GM23338 (cell line): ENCODE measurements at regions not wholly inside any gene's neighbourhood (a gene's known extent, or its start where the extent isn't known, plus 50 kb on each side); places are given as distances from the start of the nearest gene placed in this dataset.

ENCODE experiments used
- ATAC-seq: fragments of 200-7000 bp; cut with Tn5 transposase; 3 replicates; pipeline ENCODE4 v1.9.1; 2020
- DNase-seq: peaks from one replicate; pipeline ENCODE4 v3.0.0-alpha.2; 2015; ENCODE audit warnings: low spot score
- H2AFZ ChIP-seq: fragments of 200-600 bp; sonication (generic); 2 replicates; pipeline ENCODE4 v1.8.0; 2016; ENCODE audit warnings: antibody characterized with exemption, mild to moderate bottlenecking, moderate library complexity
- H3F3A ChIP-seq: fragments of 200-600 bp; sonication (generic); replicated peaks from 2 replicates; pipeline ENCODE4 v1.8.0; 2017; ENCODE audit warnings: antibody characterized with exemption, mixed run types, low read depth
- H3K27ac ChIP-seq: fragments of 200-600 bp; sonication (generic); 2 replicates; pipeline ENCODE4 v1.6.1; 2016; ENCODE audit warnings: low read depth
- H3K27me3 ChIP-seq: fragments of 200-600 bp; sonication (generic); 2 replicates; pipeline ENCODE4 v1.8.0; 2016; ENCODE audit warnings: mild to moderate bottlenecking, mixed run types, moderate library complexity; ENCODE audit not compliant: insufficient read depth
- H3K36me3 ChIP-seq: fragments of 200-600 bp; sonication (generic); 2 replicates; pipeline ENCODE4 v1.8.0; 2016; ENCODE audit warnings: mild to moderate bottlenecking; ENCODE audit not compliant: insufficient read depth
- H3K4me1 ChIP-seq: fragments of 200-600 bp; sonication (generic); 2 replicates; pipeline ENCODE4 v1.8.0; 2016; ENCODE audit warnings: mild to moderate bottlenecking, moderate library complexity; ENCODE audit not compliant: insufficient read depth
- H3K4me2 ChIP-seq: fragments of 200-600 bp; sonication (generic); 2 replicates; pipeline ENCODE4 v1.7.1; 2017; ENCODE audit warnings: mixed run types
- H3K4me3 ChIP-seq: fragments of 200-600 bp; sonication (generic); 2 replicates; pipeline ENCODE4 v1.6.1; 2016; ENCODE audit warnings: mixed run types
- H3K79me2 ChIP-seq: fragments of 200-600 bp; sonication (generic); replicated peaks from 2 replicates; pipeline ENCODE4 v1.8.0; 2017; ENCODE audit warnings: mild to moderate bottlenecking; ENCODE audit not compliant: insufficient read depth
- H3K9me2 ChIP-seq: fragments of 200-600 bp; sonication (generic); 2 replicates; pipeline ENCODE4 v1.8.0; 2017; ENCODE audit not compliant: insufficient read depth
- H4K20me1 ChIP-seq: fragments of 200-600 bp; sonication (generic); replicated peaks from 2 replicates; pipeline ENCODE4 v1.8.0; 2017; ENCODE audit warnings: mild to moderate bottlenecking; ENCODE audit not compliant: insufficient read depth
- H3K27ac Mint-ChIP-seq: 2 replicates; pipeline ENCODE4 v1.8.0; 2020; ENCODE audit warnings: inconsistent platforms, mild to moderate bottlenecking, moderate library complexity, mixed read lengths
- H3K27me3 Mint-ChIP-seq: 3 replicates; pipeline ENCODE4 v1.8.0; 2022; ENCODE audit warnings: low read depth, mild to moderate bottlenecking, moderate library complexity, mixed read lengths, inconsistent platforms; ENCODE audit not compliant: insufficient read depth, poor library complexity
- H3K36me3 Mint-ChIP-seq: 3 replicates; pipeline ENCODE4 v1.8.0; 2021; ENCODE audit warnings: low read depth, mild to moderate bottlenecking, inconsistent platforms, moderate library complexity, mixed read lengths
- H3K4me1 Mint-ChIP-seq: 3 replicates; pipeline ENCODE4 v1.8.0; 2020; ENCODE audit warnings: mild to moderate bottlenecking, inconsistent platforms, mixed read lengths
- H3K4me3 Mint-ChIP-seq: 3 replicates; pipeline ENCODE4 v1.8.0; 2021; ENCODE audit warnings: moderate library complexity, mild to moderate bottlenecking, inconsistent platforms, mixed read lengths
- H3K9me3 Mint-ChIP-seq: 3 replicates; pipeline ENCODE4 v1.8.0; 2020; ENCODE audit warnings: moderate library complexity, mild to moderate bottlenecking, inconsistent platforms, mixed read lengths
- CREB1 ChIP-seq: fragments of 250-450 bp; sonication (Bioruptor Pico); IDR thresholded peaks from 2 replicates; pipeline ENCODE4 v1.5.0; 2020; ENCODE audit warnings: low read depth, mild to moderate bottlenecking, moderate library complexity
- JUNB ChIP-seq: IDR thresholded peaks from one replicate; pipeline ENCODE4 v1.6.1; 2016; ENCODE audit warnings: antibody characterized with exemption; ENCODE audit not compliant: unreplicated experiment
- NANOG ChIP-seq: IDR thresholded peaks from 2 replicates; pipeline ENCODE4 v1.6.1; 2016; ENCODE audit warnings: antibody characterized with exemption, borderline replicate concordance
- POLR2AphosphoS5 ChIP-seq: IDR thresholded peaks from 2 replicates; pipeline ENCODE4 v1.6.1; 2016; ENCODE audit warnings: antibody characterized with exemption, low read depth
- ZNF114 ChIP-seq: fragments of 250-450 bp; sonication (Bioruptor Pico); IDR thresholded peaks from 2 replicates; pipeline ENCODE4 v1.5.0; 2020; ENCODE audit warnings: mild to moderate bottlenecking, moderate library complexity
- TF ChIP-seq, protein P1 (sequence below): IDR thresholded peaks from one replicate; pipeline ENCODE4 v1.6.1; 2018; ENCODE audit warnings: antibody characterized with exemption; ENCODE audit not compliant: unreplicated experiment
- TF ChIP-seq, protein P2 (sequence below): IDR thresholded peaks from 2 replicates; pipeline ENCODE4 v1.6.1; 2016; ENCODE audit warnings: antibody characterized with exemption

DNA sequence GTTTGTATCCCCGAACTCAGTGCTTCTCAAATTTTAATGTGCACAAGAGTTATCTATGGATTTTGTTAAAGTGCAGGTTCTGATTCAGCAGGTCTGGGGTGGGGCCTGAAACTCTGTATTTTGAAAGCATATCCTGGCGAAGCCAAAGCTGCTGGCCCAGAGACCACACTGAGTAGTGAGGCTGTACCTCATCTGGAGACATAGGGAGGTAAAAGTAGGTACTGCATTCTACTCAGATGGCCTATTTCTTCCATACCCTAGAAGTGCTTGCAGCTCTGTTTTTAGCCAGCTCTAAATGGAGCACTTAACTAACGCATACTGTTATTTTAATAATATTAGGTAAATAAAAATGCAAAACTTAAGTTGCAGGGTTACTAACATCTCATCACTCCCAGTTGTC, 206.2 kb upstream of the PRNP start (continued):
- TF ChIP-seq, protein P1, sequence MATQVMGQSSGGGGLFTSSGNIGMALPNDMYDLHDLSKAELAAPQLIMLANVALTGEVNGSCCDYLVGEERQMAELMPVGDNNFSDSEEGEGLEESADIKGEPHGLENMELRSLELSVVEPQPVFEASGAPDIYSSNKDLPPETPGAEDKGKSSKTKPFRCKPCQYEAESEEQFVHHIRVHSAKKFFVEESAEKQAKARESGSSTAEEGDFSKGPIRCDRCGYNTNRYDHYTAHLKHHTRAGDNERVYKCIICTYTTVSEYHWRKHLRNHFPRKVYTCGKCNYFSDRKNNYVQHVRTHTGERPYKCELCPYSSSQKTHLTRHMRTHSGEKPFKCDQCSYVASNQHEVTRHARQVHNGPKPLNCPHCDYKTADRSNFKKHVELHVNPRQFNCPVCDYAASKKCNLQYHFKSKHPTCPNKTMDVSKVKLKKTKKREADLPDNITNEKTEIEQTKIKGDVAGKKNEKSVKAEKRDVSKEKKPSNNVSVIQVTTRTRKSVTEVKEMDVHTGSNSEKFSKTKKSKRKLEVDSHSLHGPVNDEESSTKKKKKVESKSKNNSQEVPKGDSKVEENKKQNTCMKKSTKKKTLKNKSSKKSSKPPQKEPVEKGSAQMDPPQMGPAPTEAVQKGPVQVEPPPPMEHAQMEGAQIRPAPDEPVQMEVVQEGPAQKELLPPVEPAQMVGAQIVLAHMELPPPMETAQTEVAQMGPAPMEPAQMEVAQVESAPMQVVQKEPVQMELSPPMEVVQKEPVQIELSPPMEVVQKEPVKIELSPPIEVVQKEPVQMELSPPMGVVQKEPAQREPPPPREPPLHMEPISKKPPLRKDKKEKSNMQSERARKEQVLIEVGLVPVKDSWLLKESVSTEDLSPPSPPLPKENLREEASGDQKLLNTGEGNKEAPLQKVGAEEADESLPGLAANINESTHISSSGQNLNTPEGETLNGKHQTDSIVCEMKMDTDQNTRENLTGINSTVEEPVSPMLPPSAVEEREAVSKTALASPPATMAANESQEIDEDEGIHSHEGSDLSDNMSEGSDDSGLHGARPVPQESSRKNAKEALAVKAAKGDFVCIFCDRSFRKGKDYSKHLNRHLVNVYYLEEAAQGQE = no peak
- TF ChIP-seq NANOG = no peak
- TF ChIP-seq ZNF114 (CRISPR knock-in tag) = no peak

DNA sequence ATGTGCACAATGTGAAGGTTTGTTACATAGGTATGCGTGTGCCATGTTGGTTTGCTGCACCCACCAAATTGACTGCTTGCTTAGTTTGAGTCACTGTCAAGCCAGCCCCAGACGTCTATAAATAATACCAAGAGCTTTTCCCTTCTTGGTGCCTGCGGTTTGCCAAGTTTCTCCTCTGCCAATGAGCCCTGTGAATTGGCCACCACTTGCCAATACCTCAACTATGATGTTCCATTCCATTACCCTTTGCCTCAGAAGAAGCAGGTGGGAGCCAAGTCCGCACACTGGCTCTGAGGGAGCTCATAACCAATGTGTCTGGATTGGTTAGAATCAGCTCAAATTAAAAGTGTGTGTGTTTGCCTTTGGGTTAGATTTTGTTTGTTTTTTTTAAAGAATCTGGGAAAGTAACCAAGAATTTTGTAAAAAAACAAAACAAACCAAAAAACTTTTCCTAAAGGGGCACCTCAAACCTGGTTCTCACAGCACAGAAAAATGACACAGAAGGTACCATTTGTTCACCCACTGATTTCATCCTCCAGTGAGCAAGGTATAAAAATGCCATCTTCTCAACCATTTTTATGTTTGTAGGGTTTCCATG, 209.3 kb upstream of the PRNP start:
- ATAC-seq = no peak

DNA sequence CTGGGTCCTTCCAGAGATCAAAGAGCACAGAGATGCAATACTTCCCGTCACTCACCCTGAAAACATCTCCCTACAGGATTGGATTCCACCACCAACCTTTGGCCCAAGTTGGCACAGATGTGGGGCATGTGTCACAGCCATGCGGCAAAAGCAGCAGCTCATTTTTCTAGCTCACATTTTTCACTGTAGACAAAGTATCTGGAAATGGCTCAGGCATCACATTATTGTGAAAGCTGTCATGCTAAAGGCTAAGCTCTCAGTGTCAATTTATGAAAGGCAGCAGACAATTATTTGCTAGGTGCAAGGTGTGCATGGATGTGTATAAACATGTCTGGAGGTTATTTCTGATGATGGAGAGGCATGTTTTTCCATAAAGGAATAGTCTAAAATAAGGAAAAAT, 213.3 kb upstream of the PRNP start:
- Mint-ChIP-seq H3K36me3 (no peaks in the 10 kb centered on the region), H3K4me3 (no peak overlapping the region), H3K9me3 (peaks cover 2% of the 10 kb centered on the region; the same call in 1 of the 3 replicates), H3K27ac (no peak overlapping the region), H3K4me1 (peaks cover 3% of the 10 kb centered on the region; the same call in 2 of the 3 replicates), H3K27me3 (peaks cover 2% of the 10 kb centered on the region)
- no peak overlapping the region for H3K4me2 ChIP-seq
- no peaks in the 10 kb centered on the region; the same call in 1 of the 2 replicates for H4K20me1 ChIP-seq
- no peak overlapping the region for H3K27ac ChIP-seq
- H3K27me3 ChIP-seq = no peaks in the 10 kb centered on the region
- no peaks in the 10 kb centered on the region for H3K36me3 ChIP-seq
- H3K79me2 ChIP-seq = no peaks in the 10 kb centered on the region
- no peaks in the 10 kb centered on the region for H3K4me1 ChIP-seq
- H3K9me2 ChIP-seq = peaks cover 13% of the 10 kb centered on the region
- H3F3A ChIP-seq = no peaks in the 10 kb centered on the region
- ATAC-seq (no peak), DNase-seq (no peak)
- H2AFZ ChIP-seq = no peak overlapping the region
- TF ChIP-seq CREB1 (CRISPR knock-in tag) (no peak), ZNF114 (CRISPR knock-in tag) (no peak), JUNB (no peak), NANOG (no peak), POLR2AphosphoS5 (no peak)
- TF ChIP-seq, protein P2, sequence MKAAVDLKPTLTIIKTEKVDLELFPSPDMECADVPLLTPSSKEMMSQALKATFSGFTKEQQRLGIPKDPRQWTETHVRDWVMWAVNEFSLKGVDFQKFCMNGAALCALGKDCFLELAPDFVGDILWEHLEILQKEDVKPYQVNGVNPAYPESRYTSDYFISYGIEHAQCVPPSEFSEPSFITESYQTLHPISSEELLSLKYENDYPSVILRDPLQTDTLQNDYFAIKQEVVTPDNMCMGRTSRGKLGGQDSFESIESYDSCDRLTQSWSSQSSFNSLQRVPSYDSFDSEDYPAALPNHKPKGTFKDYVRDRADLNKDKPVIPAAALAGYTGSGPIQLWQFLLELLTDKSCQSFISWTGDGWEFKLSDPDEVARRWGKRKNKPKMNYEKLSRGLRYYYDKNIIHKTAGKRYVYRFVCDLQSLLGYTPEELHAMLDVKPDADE = no peak
- TF ChIP-seq, protein P1 = no peak
- no peak overlapping the region for H3K4me3 ChIP-seq

More for the DNA sequence above, 209.3 kb upstream of the PRNP start:
- Histone ChIP-seq H3K9me2 (peaks cover 6% of the 10 kb centered on the region; the same call in 1 of the 2 replicates), H3K27me3 (no peaks in the 10 kb centered on the region), H3K4me3 (no peak overlapping the region), H2AFZ (peak overlapping the region; percentile 40; the same call in 1 of the 2 replicates), H4K20me1 (no peaks in the 10 kb centered on the region), H3K36me3 (no peaks in the 10 kb centered on the region), H3K4me1 (peaks cover 22% of the 10 kb centered on the region), H3K27ac (no peak overlapping the region), H3F3A (no peaks in the 10 kb centered on the region), H3K79me2 (no peaks in the 10 kb centered on the region), H3K4me2 (no peak overlapping the region)
- no peak for DNase-seq
- peaks cover 2% of the 10 kb centered on the region for H3K27me3 Mint-ChIP-seq
- no peak overlapping the region for H3K27ac Mint-ChIP-seq
- TF ChIP-seq ZNF114 (CRISPR knock-in tag) = no peak
- TF ChIP-seq, protein P2 = no peak
- H3K9me3 Mint-ChIP-seq = peaks cover 2% of the 10 kb centered on the region; the same call in 1 of the 3 replicates
- H3K36me3 Mint-ChIP-seq = no peaks in the 10 kb centered on the region
- peaks cover 22% of the 10 kb centered on the region for H3K4me1 Mint-ChIP-seq
- H3K4me3 Mint-ChIP-seq = no peak overlapping the region
